ENCODE measurements at regions not wholly inside any gene's neighbourhood (a gene's known extent, or its start where the extent isn't known, plus 50 kb on each side); places are given as distances from the start of the nearest gene placed in this dataset.

DNA sequence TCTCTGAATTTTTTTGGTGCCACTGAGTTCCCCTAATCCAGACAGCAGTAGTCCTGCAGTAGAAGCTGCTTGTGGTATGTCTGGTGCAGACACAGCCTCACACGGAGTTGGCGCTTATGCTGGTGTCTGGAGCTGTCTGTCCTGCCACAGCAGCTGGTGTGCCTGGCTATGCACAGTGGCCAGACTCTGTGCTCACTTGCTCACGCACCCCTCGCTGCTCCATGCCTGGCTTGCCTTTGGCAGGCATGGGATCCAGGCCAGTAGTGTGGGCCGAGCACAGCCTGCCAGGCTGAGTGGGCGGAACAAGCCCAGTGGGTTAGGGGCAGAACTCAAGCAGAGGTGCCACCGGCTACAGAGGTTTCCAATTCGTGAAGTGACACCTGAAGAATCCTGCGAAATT lies 845.9 kb upstream of the PCDH9 start:
- H3K9ac ChIP-seq (ENCODE audit: low read length), result no peak overlapping the region
- H3K9me3 ChIP-seq (ENCODE audit: insufficient read depth, low read length), result no peaks in the 10 kb centered on the region
- no peak overlapping the region for H2AFZ ChIP-seq (ENCODE audit: low read depth, low read length)

DNA sequence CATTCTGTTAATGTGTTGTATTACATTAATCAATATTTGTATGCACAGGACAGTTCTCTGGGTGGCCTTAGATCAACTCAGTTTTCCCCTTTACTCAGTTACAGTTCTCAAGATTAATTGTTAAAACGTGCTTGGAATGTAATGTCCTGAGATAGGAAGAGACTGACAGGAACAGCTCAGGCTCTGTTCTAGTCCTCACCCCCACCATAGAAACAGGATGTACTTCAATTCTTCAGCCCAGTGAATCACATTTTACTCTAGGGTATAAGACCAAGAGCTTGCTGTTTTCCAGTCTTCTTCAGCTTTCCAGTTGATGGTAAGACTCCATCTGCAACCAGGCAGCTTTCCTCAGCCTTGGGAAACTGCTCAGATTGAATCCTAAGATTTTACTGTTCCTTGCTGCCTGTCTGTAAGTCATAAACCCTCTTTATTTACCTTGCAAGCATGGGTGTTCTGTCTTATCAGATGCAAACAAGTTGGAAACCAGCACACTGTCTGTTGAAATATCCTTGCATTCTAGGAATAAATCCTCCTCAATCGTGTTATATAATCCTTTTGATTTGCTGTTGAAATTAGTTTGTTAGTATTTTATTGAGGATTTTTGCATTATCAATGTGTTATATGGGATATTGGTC lies 836.9 kb upstream of the PCDH9 start:
- Histone ChIP-seq H4K20me1 (ENCODE audit: insufficient read depth, low read length) (no peaks in the 10 kb centered on the region), H3K4me3 (ENCODE audit: low read length) (no peak overlapping the region), H3K4me1 (ENCODE audit: low read length) (no peaks in the 10 kb centered on the region), H3K79me2 (ENCODE audit: low read length) (no peaks in the 10 kb centered on the region), H3K27ac (ENCODE audit: low read length) (no peak overlapping the region), H3K36me3 (replicated peaks; ENCODE audit: low read depth, low read length) (no peaks in the 10 kb centered on the region), H3K9ac (ENCODE audit: low read length) (no peak overlapping the region), H2AFZ (ENCODE audit: low read depth, low read length) (no peak overlapping the region), H3K9me3 (ENCODE audit: insufficient read depth, low read length) (no peaks in the 10 kb centered on the region), H3K4me2 (ENCODE audit: low read length) (no peak overlapping the region), H3K27me3 (ENCODE audit: low read depth, low read length) (no peaks in the 10 kb centered on the region)
- no peak for TF ChIP-seq EZH2phosphoT487 (IDR thresholded peaks at IDR 0.05; ENCODE audit: low read depth)
- TF ChIP-seq, protein P1, sequence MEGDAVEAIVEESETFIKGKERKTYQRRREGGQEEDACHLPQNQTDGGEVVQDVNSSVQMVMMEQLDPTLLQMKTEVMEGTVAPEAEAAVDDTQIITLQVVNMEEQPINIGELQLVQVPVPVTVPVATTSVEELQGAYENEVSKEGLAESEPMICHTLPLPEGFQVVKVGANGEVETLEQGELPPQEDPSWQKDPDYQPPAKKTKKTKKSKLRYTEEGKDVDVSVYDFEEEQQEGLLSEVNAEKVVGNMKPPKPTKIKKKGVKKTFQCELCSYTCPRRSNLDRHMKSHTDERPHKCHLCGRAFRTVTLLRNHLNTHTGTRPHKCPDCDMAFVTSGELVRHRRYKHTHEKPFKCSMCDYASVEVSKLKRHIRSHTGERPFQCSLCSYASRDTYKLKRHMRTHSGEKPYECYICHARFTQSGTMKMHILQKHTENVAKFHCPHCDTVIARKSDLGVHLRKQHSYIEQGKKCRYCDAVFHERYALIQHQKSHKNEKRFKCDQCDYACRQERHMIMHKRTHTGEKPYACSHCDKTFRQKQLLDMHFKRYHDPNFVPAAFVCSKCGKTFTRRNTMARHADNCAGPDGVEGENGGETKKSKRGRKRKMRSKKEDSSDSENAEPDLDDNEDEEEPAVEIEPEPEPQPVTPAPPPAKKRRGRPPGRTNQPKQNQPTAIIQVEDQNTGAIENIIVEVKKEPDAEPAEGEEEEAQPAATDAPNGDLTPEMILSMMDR (IDR thresholded peaks at IDR 0.05; ENCODE audit: low read depth, low read length), result no peak

More for the DNA sequence above, 845.9 kb upstream of the PCDH9 start:
- Histone ChIP-seq H3K27ac (ENCODE audit: low read length) (no peak overlapping the region), H3K36me3 (replicated peaks; ENCODE audit: low read depth, low read length) (no peaks in the 10 kb centered on the region), H3K4me1 (ENCODE audit: low read length) (no peaks in the 10 kb centered on the region), H3K4me2 (ENCODE audit: low read length) (no peak overlapping the region), H3K4me3 (ENCODE audit: low read length) (no peak overlapping the region), H3K27me3 (ENCODE audit: low read depth, low read length) (no peaks in the 10 kb centered on the region), H3K79me2 (ENCODE audit: low read length) (no peaks in the 10 kb centered on the region), H4K20me1 (ENCODE audit: insufficient read depth, low read length) (no peaks in the 10 kb centered on the region)
- TF ChIP-seq EZH2phosphoT487 (IDR thresholded peaks at IDR 0.05; ENCODE audit: low read depth), result no peak

DNA sequence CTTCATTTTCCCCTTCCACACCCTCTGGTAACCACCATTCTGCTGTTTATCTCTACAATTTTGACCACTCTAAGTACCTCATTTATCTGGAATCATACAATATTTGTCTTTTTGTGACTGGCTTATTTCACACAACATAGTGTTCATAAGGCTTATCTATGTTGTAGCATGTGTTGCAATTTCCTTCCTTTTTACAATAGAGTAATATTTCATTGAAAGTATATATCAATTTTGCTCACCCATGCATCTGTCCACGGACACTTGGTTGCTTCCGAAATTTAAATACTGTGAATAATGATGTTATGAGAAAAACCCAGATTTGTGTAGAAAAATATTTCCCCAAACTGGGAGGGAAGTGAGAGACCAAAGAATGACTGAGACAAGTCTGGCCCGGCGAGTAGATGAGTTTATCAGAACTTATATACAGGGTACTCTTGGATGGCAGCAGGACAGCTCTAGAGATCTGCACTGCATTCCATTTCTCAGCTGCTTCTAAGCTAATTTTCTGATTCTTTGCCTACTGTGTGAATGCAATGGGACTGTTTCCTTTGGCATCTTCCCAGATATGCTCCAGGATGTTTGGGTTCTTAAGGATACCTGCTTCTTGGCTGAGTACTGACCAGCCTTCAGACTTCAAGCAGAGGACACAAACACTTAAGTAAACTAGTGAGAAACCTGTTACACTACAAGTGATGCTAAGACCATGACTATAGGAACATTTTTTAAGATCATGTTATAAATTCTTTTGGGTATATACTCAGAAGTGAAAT lies 834.0 kb upstream of the PCDH9 start:
- Histone ChIP-seq H2AFZ (ENCODE audit: low read depth, low read length) (no peak overlapping the region), H3K9ac (ENCODE audit: low read length) (no peak overlapping the region), H4K20me1 (ENCODE audit: insufficient read depth, low read length) (no peaks in the 10 kb centered on the region), H3K36me3 (replicated peaks; ENCODE audit: low read depth, low read length) (no peaks in the 10 kb centered on the region), H3K27me3 (ENCODE audit: low read depth, low read length) (no peaks in the 10 kb centered on the region), H3K27ac (ENCODE audit: low read length) (no peak overlapping the region), H3K4me1 (ENCODE audit: low read length) (no peaks in the 10 kb centered on the region), H3K9me3 (ENCODE audit: insufficient read depth, low read length) (no peaks in the 10 kb centered on the region), H3K4me3 (ENCODE audit: low read length) (no peak overlapping the region), H3K4me2 (ENCODE audit: low read length) (no peak overlapping the region), H3K79me2 (ENCODE audit: low read length) (no peaks in the 10 kb centered on the region)
- TF ChIP-seq, protein P1 (IDR thresholded peaks at IDR 0.05; ENCODE audit: low read depth, low read length), result no peak
- no peak for TF ChIP-seq EZH2phosphoT487 (IDR thresholded peaks at IDR 0.05; ENCODE audit: low read depth)

DNA sequence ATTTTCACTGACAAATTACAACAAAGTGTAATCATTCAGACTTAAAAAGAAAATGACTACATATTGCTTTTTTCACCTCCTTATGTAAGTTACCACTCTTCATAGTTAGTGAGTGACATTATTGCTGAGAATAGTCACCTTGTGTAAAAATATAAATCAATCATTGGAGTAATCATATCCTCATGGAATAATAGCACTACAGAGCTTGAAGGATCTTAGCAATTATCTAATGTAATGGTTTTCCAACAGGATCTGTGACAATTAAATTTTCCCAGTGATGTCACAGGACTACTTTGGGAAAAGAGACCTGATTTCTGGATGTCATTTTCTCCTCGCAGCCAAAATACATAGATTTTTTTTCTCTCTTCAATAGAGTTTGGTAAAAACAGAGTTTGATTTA lies 833.0 kb upstream of the PCDH9 start:
- Histone ChIP-seq H3K4me3 (ENCODE audit: low read length) (no peak overlapping the region), H2AFZ (ENCODE audit: low read depth, low read length) (no peak overlapping the region), H3K79me2 (ENCODE audit: low read length) (no peaks in the 10 kb centered on the region), H3K27me3 (ENCODE audit: low read depth, low read length) (no peaks in the 10 kb centered on the region), H3K27ac (ENCODE audit: low read length) (no peak overlapping the region), H3K9me3 (ENCODE audit: insufficient read depth, low read length) (no peaks in the 10 kb centered on the region), H3K36me3 (replicated peaks; ENCODE audit: low read depth, low read length) (no peaks in the 10 kb centered on the region), H3K4me1 (ENCODE audit: low read length) (no peaks in the 10 kb centered on the region), H4K20me1 (ENCODE audit: insufficient read depth, low read length) (no peaks in the 10 kb centered on the region), H3K4me2 (ENCODE audit: low read length) (no peak overlapping the region), H3K9ac (ENCODE audit: low read length) (no peak overlapping the region)
- TF ChIP-seq EZH2phosphoT487 (IDR thresholded peaks at IDR 0.05; ENCODE audit: low read depth), result no peak
- TF ChIP-seq, protein P1 (IDR thresholded peaks at IDR 0.05; ENCODE audit: low read depth, low read length), result no peak
